CD14-positive monocyte (primary cell): ENCODE measurements at regions not wholly inside any gene's neighbourhood (a gene's known extent, or its start where the extent isn't known, plus 50 kb on each side); places are given as distances from the start of the nearest gene placed in this dataset.

Source experiments
- DNase-seq, 3 donors: peaks; one replicate each; pipeline ENCODE4 v3.0.0-alpha.2; 2011 to 2022
- H2AFZ ChIP-seq: 2 replicates; pipeline ENCODE4 v1.6.0; 2012; ENCODE audit warnings: mild to moderate bottlenecking, low read depth, low read length, inconsistent platforms; ENCODE audit not compliant: insufficient read depth, poor library complexity, severe bottlenecking
- H3K27ac ChIP-seq, 2 donors: 1 replicate in 1 of 2; 2 replicates in 1 of 2; pipeline ENCODE4 v1.5.1; 2012 to 2013; ENCODE audit warnings: low read length in 2 of 2, control low read depth in 1 of 2, inconsistent platforms in 1 of 2, low read depth in 1 of 2, mild to moderate bottlenecking in 1 of 2
- H3K27me3 ChIP-seq, 2 donors: one replicate each; pipeline versions ENCODE4 v1.6.0 to v1.6.1; 2011 to 2013; ENCODE audit warnings: low read length in 2 of 2; ENCODE audit not compliant: control insufficient read depth in 2 of 2, insufficient read depth in 2 of 2
- H3K36me3 ChIP-seq, 2 donors: replicated peaks in 1 of 2; 1 replicate in 1 of 2; 2 replicates in 1 of 2; pipeline versions ENCODE4 v1.5.1 to v1.6.1; 2012 to 2013; ENCODE audit warnings: low read length in 2 of 2, control low read depth in 1 of 2, inconsistent platforms in 1 of 2, mild to moderate bottlenecking in 1 of 2; ENCODE audit not compliant: insufficient read depth in 2 of 2, control insufficient read depth in 1 of 2
- H3K4me1 ChIP-seq, 2 donors: 1 replicate in 1 of 2; 2 replicates in 1 of 2; pipeline versions ENCODE4 v1.5.1 to v1.6.1; 2012 to 2013; ENCODE audit warnings: low read length in 2 of 2, control low read depth in 1 of 2, inconsistent platforms in 1 of 2, mild to moderate bottlenecking in 1 of 2, moderate library complexity in 1 of 2; ENCODE audit not compliant: insufficient read depth in 2 of 2, control insufficient read depth in 1 of 2
- H3K4me2 ChIP-seq: replicated peaks from 2 replicates; pipeline ENCODE3; 2012; ENCODE audit warnings: low read length, moderate library complexity, mild to moderate bottlenecking; ENCODE audit not compliant: poor library complexity, severe bottlenecking; ENCODE audit errors: extremely low read depth
- H3K4me3 ChIP-seq, 3 experiments: fragments of 200-600 bp in 1 of 3; sonication (generic) in 1 of 3; replicated peaks in 1 of 3; 1 replicate in 2 of 3; 2 replicates in 1 of 3; pipeline ENCODE4 v1.5.1; 2011 to 2013; ENCODE audit warnings: low read length in 3 of 3, mild to moderate bottlenecking in 3 of 3, control low read depth in 2 of 3, low read depth in 2 of 3, inconsistent platforms in 1 of 3, moderate library complexity in 1 of 3
- H3K79me2 ChIP-seq: 2 replicates; pipeline ENCODE4 v1.6.0; 2012; ENCODE audit warnings: mild to moderate bottlenecking, control low read depth, inconsistent platforms, low read length, moderate library complexity; ENCODE audit not compliant: insufficient read depth
- H3K9ac ChIP-seq: 2 replicates; pipeline ENCODE4 v1.6.0; 2017; ENCODE audit warnings: low read length, mild to moderate bottlenecking; ENCODE audit not compliant: insufficient read depth, poor library complexity, severe bottlenecking
- H3K9me3 ChIP-seq, 2 donors: replicated peaks in 1 of 2; 1 replicate in 1 of 2; 2 replicates in 1 of 2; pipeline versions ENCODE4 v1.5.1 to v1.6.1; 2012 to 2013; ENCODE audit warnings: low read length in 2 of 2, control low read depth in 1 of 2; ENCODE audit not compliant: control insufficient read depth in 1 of 2, insufficient read depth in 1 of 2
- H4K20me1 ChIP-seq: 2 replicates; pipeline ENCODE4 v1.6.0; 2012; ENCODE audit warnings: mild to moderate bottlenecking, low read length, control low read depth, moderate library complexity; ENCODE audit not compliant: insufficient read depth
- H3K27ac Mint-ChIP-seq, 7 donors: one replicate each; pipeline ENCODE4 v1.8.0; 2020; ENCODE audit warnings: mild to moderate bottlenecking in 7 of 7, mixed read lengths in 7 of 7, moderate library complexity in 6 of 7, inconsistent platforms in 2 of 7
- H3K27me3 Mint-ChIP-seq, 3 donors: one replicate each; pipeline ENCODE4 v1.8.0; 2021 to 2022; ENCODE audit warnings: low read depth in 3 of 3, mild to moderate bottlenecking in 3 of 3, mixed read lengths in 3 of 3, moderate library complexity in 3 of 3, inconsistent platforms in 1 of 3
- H3K36me3 Mint-ChIP-seq, 2 donors: one replicate each; pipeline ENCODE4 v1.8.0; 2020; ENCODE audit warnings: mixed read lengths in 2 of 2, inconsistent platforms in 1 of 2, mild to moderate bottlenecking in 1 of 2
- H3K4me1 Mint-ChIP-seq: one replicate; pipeline ENCODE4 v1.8.0; 2020; ENCODE audit warnings: mild to moderate bottlenecking, mixed read lengths
- H3K4me3 Mint-ChIP-seq, 2 donors: one replicate each; pipeline ENCODE4 v1.8.0; 2020; ENCODE audit warnings: mild to moderate bottlenecking in 2 of 2, mixed read lengths in 2 of 2, moderate library complexity in 1 of 2
- H3K9me3 Mint-ChIP-seq, 7 donors: one replicate each; pipeline ENCODE4 v1.8.0; 2020 to 2022; ENCODE audit warnings: mixed read lengths in 7 of 7, mild to moderate bottlenecking in 6 of 7, moderate library complexity in 6 of 7, inconsistent platforms in 2 of 7
- WGBS: methylation state at CpG from one replicate; pipeline ENCODE4 v1.1.5; 2013; ENCODE audit warnings: missing lambda C conversion rate; ENCODE audit not compliant: insufficient coverage; 5-methylcytosine and 5-hydroxymethylcytosine counted together
- intact Hi-C, 2 donors: fragments of 100-400 bp; cut with micrococcal nuclease; formaldehyde crosslinking; loops; one replicate each; pipeline versions ENCODE4 v1.15.0 to v1.15.1; 2023
- TF ChIP-seq, protein P1 (sequence below): fragments of 200-600 bp; IDR thresholded peaks from one replicate; pipeline ENCODE4 v1.8.0; 2022; ENCODE audit warnings: antibody characterized with exemption, mild to moderate bottlenecking

DNA sequence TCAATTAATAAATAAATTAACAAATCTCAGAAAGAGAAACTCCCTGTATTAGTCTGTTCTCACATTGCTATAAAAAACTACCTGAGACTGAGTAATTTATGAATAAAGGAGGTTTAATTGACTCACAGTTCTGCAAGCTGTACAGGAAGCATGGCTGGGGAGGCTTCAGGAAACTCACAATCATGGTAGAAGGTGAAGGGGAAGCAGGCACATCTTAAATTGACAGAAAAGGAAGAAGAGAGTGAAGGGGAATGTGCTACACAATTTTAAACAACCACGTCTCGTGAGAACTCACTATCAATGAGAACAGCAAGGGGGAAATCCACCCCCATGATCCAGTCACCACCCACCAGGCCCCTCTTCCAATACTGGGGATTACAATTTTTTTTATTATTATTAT is 358.3 kb upstream of the KIAA1217 start:
- H3K36me3 ChIP-seq: no peaks in the 10 kb centered on the region
- H2AFZ ChIP-seq: no peak overlapping the region
- no peak overlapping the region for H3K4me2 ChIP-seq
- no peak overlapping the region for H3K9ac ChIP-seq
- intact Hi-C loops: no loop called here
- H3K9me3 Mint-ChIP-seq: peaks cover 9 to 24% (median 20%) of the 10 kb centered on the region in 7 donors
- no peaks in the 10 kb centered on the region for H3K27me3 Mint-ChIP-seq
- H3K79me2 ChIP-seq: no peaks in the 10 kb centered on the region
- H3K27me3 ChIP-seq: no peaks in the 10 kb centered on the region
- no peaks in the 10 kb centered on the region for H3K4me1 Mint-ChIP-seq
- DNase-seq: no peak
- H3K9me3 ChIP-seq: no peaks in the 10 kb centered on the region
- no peak overlapping the region for H3K27ac ChIP-seq
- no peak overlapping the region for H3K27ac Mint-ChIP-seq
- H3K4me3 ChIP-seq: no peak overlapping the region
- H3K4me1 ChIP-seq: no peaks in the 10 kb centered on the region
- no peak overlapping the region for H3K4me3 Mint-ChIP-seq
- TF ChIP-seq, protein P1, sequence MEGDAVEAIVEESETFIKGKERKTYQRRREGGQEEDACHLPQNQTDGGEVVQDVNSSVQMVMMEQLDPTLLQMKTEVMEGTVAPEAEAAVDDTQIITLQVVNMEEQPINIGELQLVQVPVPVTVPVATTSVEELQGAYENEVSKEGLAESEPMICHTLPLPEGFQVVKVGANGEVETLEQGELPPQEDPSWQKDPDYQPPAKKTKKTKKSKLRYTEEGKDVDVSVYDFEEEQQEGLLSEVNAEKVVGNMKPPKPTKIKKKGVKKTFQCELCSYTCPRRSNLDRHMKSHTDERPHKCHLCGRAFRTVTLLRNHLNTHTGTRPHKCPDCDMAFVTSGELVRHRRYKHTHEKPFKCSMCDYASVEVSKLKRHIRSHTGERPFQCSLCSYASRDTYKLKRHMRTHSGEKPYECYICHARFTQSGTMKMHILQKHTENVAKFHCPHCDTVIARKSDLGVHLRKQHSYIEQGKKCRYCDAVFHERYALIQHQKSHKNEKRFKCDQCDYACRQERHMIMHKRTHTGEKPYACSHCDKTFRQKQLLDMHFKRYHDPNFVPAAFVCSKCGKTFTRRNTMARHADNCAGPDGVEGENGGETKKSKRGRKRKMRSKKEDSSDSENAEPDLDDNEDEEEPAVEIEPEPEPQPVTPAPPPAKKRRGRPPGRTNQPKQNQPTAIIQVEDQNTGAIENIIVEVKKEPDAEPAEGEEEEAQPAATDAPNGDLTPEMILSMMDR: no peak
- H3K36me3 Mint-ChIP-seq: no peaks in the 10 kb centered on the region
- WGBS: no CpG with 5 or more reads among the region's 2 CpGs
- H4K20me1 ChIP-seq: no peaks in the 10 kb centered on the region

DNA sequence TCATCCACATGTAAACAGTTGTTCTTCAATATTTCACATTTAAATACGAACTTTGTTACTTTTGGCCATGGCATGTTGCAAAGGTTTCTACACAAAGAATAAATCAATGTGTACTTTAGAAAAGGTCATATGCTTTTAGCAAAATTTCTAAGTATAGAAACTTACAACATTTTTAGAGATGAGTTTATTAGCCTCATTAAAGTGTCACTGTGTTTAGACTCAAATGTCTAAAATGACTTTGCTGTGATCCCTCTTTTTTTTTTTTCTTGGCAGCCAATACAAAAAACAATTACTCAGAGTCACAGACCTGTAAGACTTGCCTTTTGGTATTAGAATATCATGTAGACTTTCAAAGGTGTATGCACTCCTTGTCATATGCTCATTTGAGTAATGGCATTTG is 349.3 kb upstream of the KIAA1217 start:
- no peak overlapping the region for H3K9ac ChIP-seq
- H3K79me2 ChIP-seq: no peaks in the 10 kb centered on the region
- no CpG with 5 or more reads among the region's 1 CpG for WGBS
- no peaks in the 10 kb centered on the region for H4K20me1 ChIP-seq
- H3K9me3 ChIP-seq: peaks cover 4 to 10% of the 10 kb centered on the region in 2 donors
- Mint-ChIP-seq H3K4me3 (no peak overlapping the region), H3K36me3 (no peaks in the 10 kb centered on the region), H3K27me3 (no peaks in the 10 kb centered on the region), H3K9me3 (peaks cover 4 to 21% (median 14%) of the 10 kb centered on the region in 7 donors), H3K4me1 (no peaks in the 10 kb centered on the region), H3K27ac (no peak overlapping the region)
- H2AFZ ChIP-seq: no peak overlapping the region
- H3K27ac ChIP-seq: no peak overlapping the region
- H3K36me3 ChIP-seq: no peaks in the 10 kb centered on the region
- intact Hi-C loops: no loop called here
- no peaks in the 10 kb centered on the region for H3K4me1 ChIP-seq
- TF ChIP-seq, protein P1: no peak
- DNase-seq: no peak
- H3K4me3 ChIP-seq: no peak overlapping the region
- H3K27me3 ChIP-seq: no peaks in the 10 kb centered on the region
- H3K4me2 ChIP-seq: no peak overlapping the region
